GM11168 (cell line): ENCODE measurements at regions not wholly inside any gene's neighbourhood (a gene's known extent, or its start where the extent isn't known, plus 50 kb on each side); places are given as distances from the start of the nearest gene placed in this dataset.

Experiments used
- in situ Hi-C: fragments of 300-500 bp; cut with MboI; formaldehyde crosslinking; loops from one replicate; pipeline ENCODE4 v1.12.0; 2022; ENCODE audit warnings: low sequenced_read_pairs; ENCODE audit not compliant: unreplicated experiment

DNA sequence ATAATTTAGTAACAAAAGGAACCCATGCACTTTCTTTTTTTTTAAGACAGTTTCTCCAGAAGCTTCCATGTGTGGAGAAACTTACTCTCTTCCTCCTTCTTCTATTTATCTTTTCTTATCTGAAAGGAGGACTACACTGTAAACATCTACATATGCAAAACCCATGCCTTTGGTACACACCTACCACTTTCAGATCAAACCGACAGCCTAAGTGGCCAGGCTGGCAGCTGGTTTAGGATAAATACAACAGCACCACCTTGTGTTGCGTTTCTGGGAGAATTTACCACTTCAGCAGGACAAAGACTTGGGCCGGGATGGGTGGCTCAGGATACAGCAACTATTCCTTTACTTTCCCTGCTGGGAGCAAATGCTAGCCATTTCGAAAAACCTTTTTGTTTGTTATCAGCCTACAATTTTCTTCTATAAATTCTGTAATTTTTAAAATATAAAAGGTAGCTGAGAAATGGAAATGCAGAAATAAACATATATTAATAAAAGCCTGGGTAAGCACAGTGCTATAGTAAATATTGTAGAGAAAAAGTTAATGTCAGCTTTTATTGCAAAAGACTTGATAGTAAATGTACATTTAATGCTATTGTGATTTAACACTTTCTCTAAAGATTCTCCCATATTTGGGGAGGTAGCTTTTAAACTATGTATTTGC lies 94.0 kb upstream of the RFC3 start:
- in situ Hi-C loops, result loop anchor here (10.0 to 25.0 kb wide), 2 partner anchors 179 to 512 kb away; no protein-coding TSS in a partner anchor

DNA sequence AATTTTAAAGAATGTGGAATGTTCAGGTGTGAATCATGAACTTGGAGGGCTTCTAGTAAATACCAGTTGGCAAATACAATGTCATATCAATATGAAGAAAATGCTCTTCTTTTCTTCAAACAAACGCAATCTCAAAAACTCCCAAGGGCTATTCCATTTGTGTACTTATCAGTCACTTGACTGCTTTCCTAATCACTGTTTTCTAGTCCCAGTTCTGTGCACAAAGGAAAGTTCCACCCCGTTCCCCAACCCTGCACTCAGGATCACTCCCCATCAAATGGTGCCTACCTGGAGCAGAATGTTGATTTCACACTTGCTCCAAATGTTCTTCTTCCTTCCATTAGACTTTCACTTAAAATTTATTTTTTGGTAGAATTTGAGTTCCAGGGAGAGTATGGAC lies 92.6 kb upstream of the RFC3 start:
- in situ Hi-C loops, result loop anchor here (10.0 kb wide), 1 partner anchor 181 kb away; no protein-coding TSS in a partner anchor

DNA sequence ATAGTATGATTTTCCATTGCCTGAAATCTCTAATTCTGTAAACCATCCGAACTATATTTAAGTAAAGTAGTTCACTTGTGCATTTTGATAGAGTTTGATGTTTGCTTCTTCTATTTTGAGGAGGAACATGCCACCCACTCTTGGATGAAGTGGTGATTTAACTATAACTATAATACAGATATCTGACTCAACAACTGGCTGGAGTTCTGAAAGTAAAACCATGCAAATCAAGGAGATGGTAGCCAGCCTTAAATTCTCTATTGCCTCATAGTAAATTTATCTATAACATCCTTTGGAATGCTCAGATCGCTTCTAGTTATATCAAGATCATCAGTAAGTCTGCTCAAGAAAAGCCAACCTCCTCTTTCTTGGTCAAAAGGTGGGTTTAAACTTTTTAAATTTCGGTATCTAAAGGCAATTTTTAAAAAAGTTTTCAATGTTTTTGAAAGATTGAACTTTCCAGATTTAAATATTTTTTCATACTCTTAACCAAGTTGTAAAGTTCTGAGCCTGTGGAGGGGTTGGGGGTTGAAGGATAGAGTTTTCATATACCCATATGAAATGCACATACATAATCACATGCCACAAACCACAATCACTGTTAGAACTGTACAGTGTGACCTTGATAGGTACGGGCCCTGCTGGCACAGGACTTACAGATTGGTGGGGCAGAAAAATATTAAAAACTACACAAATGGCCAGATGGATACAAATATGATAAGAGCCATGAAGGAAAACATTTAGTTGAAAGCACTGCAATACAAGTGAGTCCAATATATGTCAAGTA lies 90.5 kb upstream of the RFC3 start:
- in situ Hi-C loops, result loop anchor here (10.0 kb wide), 1 partner anchor 183 kb away; no protein-coding TSS in a partner anchor

DNA sequence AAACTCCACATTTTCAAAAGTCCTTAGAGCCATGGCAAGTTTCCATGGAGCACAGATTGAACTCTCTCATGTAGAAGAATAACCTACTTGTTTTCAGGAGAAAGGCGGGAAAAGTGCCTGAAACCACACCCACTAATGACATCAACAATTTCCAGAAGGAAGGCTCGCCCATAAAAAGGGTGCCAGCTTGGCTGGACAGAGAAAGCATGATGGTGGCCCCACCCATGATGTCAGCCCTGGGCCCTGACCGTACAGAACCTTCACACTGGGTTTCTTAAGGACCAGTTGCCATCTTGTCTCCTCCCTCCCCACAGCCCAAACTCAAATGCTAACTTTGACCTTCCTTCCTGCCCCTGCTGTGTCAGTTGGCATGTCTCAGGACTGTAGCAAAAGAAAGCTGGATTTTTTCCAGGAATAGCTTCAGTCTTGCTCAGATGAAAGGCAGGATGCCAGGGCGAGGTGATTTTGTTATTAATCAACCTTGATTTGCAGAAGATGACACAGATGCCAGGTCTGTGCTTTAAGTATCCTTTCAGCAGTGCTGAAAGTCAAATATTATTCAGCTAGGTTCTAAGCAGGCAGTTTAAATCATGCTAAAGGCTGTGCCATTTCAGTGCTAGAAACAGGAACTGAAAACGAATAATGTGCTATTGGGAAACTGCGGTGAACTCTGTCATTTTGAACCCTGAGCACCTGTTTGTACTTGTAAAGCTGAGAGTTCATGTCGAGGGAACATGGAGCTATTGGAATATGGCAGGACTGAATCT lies 89.5 kb upstream of the RFC3 start:
- in situ Hi-C loops, result loop anchor here (10.0 kb wide), 1 partner anchor 184 kb away; no protein-coding TSS in a partner anchor

DNA sequence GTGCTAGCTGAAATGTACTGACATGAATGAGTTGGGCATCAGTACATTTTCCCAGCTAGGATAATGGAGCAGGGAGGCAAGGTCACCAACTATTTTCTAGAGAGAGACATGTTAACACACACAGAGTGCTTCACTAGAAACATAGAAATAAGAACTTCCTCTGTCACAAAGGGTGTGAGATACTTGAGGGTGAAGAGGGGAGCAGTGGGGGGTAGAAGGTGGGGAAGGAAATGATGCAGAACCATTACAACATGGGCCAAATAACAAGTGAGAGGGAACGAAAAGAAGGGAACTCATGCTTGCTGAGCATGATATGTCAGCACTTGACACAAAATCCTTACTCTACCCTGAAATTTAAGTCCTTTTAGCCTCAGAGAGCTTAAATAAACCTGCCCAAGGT lies 87.8 kb upstream of the RFC3 start:
- in situ Hi-C loops, result no loop called here

DNA sequence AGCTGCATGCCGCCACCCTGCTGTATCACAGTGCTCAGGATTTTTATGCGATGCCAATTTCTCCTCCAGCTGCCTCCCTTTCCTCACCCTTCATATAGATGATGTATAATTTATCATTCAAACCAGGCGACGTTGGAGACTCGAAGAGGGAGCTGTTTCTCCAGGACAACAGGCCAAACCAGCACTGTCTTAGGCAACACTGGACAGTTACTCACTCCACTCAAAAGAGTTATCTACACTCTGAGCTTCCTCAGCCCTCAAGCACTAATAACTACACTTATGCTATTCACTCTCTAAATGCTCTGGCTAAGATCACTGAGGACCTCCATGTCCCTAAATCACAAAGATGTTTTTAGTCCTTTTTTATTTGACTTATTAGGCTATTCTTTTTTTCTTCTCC lies 87.3 kb upstream of the RFC3 start:
- in situ Hi-C loops, result no loop called here

DNA sequence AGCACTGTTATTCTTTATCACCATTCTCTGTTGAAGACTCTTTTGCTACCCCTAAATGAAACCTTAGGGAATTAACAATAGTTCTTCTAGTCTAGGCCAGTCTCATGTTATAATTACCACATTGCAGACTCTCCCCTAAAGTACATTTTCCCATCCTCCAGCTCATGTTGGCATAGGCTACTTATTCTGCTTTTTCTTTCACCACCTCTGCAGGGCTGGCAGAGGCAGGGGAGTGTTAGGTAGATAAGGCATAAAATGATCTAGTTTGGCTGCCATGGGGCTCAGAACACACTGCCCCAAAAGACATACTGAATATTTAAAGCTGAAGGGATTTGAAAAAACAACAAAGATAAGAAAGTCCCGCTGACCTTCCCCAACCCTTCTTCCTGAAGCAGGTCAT lies 82.7 kb upstream of the RFC3 start:
- in situ Hi-C loops, result no loop called here

DNA sequence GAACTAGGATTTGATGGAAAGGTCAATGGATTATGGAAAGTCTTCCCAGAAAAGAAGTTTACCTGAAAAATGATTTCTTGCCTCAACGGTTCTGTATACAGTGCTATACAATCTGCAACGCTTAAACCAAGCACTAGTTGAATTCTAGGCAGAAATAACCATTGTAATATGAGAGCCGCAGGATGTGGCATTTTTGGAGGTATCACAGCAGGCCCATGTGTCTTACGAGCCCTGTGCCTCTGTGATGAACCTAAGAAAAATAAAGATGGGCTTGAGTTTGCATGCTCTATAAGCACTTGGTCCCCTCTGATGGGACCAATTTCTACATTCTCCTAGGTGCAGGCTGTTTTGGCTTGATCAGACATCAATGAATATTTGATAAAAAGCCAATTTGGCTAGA lies 78.7 kb upstream of the RFC3 start:
- in situ Hi-C loops, result no loop called here

DNA sequence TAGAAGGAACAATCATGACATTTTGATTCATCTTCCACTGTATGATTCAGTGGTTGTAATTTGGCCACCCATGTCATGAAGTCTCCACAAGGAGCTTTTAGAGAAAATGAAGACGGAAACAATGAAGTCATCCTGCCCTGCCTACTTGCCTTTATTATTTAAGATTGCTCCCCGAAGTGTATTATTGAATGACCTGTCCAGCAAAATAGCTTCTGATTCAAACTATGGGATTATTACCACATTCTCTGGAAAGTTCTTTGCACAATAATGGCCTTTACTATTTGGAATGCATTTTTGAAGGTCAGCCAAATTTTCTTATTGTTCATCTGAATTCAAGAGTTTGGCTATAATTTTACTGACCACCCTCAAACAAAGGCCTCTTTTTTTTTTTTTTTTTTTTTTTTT lies 77.8 kb upstream of the RFC3 start:
- in situ Hi-C loops, result no loop called here

DNA sequence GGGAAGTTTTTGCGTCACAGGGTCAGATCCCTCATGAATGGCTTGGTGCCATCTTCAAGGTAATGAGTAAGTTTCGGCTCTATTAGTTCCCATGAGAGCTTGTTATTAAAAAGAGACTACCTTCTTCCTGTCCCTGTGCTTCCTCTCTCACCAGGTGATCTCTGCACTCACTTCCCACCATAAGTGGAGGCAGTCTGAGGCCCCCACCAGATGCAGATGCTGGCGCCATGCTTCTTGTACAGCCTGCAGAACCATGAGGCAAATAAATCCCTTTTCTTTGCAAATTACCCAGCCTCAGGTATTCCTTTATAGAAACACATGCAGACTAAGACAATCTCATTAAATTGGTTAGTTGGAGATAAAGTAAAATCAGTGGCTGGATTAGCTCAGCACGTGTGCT lies 75.6 kb upstream of the RFC3 start:
- in situ Hi-C loops, result no loop called here

DNA sequence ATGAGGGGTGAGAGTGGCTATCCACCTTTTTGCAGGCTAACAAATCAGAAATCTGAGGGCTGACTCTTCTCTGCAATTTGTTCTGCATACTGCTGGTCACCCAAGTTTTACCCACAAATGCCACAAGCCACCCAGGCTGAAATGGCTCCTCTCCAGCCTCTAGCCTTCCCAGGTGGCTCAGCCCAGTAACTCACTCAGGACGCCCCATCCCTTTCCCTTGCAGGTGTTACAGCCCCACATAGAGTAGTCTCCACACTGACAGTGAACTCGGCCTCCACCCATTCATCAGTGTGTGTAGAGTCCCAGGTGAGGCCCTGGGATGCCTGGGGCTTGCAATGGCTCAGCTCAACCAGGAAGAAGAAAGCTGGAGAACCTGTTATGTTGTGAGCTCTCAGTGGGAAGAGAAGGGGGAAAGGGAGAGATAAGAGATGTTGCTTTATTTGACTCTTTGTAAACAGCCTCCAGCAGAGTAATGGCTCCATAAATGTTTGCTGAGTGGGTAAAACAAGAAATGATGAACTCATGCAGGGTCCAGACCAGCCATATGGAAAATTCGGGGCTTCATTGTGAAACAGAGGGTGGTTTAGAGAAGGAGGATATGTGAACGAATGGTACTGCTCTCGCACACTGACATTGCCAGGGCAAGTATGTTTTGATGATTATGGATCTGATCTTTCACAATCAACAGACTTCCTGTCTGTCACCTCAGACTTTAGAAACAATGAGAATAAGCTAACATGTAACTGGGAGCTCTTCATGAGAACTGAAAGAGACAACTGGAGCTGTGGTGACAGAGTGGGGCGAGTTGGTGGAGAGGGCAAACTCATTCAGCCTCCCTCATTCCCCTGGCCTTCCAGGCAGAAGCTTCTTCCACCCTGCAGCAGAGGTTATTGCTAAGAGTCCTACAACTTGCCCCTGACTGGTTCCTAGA lies 74.2 kb upstream of the RFC3 start:
- in situ Hi-C loops, result no loop called here

DNA sequence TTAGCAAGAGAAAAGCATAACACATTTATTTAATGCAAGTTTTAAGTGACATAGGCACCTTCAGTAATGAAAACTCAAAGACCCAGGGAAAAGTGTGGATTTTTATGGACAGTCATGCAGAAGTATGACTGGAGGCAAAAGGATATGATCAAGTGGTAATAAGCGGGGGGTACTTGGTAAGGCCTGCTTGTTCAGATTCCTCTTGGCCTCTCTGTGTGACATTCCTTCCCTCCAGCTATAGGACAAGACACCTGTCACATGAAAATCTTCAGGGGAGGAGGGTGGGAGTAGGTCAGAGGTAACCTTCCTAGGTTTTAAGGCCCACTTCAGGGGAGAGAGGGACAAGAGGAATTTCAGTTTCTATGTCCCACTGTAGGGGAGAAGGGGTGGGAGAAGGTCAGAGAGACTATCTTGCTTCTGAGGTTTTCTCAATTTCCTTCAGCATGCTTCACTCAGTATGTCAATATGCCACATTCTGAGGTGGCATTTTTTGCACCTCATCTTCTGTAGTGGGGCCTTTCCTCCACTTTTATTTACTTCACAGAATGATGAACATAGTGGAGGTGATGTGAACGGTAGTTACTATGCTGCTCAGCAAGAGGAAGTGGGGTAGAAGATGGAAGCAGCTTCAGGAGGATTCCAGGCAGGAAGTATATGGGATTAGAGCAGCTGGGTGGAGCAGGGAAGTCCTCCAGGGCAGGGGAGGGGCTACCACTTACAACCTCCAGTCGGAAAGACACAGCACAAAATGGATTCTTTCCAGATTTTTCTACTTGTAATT lies 73.2 kb upstream of the RFC3 start:
- in situ Hi-C loops, result no loop called here

DNA sequence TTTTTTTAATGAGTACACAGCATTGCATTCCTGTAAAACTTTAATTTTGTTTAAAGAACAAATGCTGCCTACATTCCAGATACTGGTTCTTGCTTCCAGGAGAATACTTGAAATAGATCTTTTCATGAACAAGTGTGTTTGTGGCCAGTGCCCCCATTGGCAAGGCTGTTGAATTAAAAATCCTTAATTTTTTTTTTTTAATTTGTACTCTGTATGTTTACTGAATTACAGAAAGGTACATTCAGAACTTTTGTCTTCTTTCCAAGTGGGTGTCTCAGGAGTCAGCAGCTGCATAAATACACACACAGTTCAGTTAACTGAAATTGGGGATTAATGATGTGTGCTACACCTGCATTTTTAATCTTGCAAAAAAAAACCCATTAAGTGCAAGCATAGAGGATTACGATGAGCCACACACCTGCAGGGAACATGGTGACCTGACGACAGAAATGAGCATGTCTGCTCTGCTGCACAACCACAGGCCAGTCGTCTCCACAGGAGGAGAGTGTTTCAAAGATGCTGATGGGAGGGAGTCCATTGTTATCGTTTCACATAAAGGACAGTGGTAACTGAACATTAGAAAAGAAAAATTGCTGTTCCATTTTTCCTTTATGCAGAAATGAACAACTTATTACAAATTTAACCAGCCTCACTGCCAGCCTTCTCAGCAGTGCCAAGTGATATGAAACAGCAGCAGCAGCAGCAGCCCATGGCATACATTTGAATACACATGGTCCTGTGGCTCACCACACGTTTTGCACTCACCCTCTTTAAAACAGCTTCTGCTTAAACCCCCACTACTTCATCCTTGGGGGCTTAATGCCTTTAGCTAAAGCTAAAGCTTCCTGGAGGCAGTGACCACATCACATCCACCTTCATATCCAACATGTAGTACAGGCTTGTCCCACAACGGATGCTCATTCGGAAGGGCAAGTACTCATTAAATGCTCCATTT lies 72.3 kb upstream of the RFC3 start:
- in situ Hi-C loops, result no loop called here

DNA sequence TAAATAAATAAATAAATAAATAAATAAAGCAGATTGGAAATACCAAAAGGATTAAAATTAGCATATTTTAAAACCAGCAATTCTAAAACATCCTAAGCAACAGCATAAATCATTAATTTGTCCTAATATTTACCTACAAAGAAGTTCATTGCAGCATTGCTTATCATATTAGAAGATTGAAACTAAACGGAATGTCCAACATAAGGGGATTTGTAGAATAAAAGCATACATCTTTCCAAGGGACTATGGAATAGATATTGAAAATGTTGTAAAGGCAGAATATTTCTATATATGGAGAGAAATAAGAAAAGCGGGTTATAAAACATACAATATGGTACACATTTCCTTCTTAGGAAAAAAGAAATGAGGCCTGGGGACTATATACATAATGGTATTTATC lies 71.1 kb upstream of the RFC3 start:
- in situ Hi-C loops, result no loop called here

DNA sequence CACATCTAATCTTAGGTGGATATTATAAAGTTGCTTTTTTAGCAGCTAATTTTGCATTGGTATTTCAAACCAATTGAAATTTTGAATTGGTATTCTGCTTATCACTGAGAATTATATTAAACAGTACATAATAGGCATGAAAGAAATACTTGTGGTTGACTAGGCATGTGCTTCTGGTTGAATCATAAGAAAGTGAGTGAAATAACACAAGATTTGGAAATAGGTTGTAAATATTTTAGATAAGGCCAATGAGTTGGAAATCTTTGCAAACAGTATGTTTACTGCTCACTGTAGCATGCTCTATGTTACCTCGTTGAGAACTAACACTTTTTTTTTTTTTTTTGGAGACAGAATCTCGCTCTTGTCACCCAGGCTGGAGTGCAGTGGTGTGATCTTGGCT lies 66.8 kb upstream of the RFC3 start:
- in situ Hi-C loops, result no loop called here

DNA sequence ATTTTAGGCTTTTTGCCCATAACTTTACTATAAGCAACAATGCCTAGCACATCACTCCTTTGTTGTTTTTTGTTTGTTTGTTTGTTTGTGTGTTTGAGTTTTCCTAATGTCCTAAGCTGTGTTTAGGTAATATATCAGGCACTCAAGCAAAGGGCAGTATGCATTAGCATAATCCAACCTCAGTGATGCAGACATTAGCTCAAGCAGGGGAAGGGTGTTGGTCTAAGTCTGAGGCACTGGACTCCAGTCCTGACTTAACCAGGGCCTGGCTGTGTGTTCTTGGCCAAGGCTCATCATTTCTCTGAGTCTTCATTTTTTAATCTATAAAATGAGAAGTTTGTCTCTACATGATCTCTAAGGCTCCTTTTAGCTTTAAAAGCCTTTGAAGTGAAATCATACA lies 65.9 kb upstream of the RFC3 start:
- in situ Hi-C loops, result no loop called here

DNA sequence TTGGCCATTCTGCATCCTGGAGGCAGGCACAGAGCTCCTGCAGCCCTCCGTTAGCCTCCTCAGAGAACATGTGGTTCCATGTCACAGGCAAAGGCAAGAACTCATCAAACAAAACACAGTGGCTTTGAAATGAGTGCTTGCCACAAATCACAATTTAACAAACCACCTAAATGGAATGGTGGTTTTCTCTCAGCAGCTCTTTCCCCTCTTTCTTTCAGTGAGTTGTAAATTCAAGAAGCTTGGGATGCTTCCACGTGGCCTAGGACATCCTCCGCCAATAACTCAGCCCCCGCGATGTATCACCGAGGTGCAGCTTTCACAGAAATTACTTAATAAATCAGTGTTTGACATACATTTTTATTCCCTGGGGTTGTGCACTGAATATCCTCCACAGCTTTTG lies 65.4 kb upstream of the RFC3 start:
- in situ Hi-C loops, result no loop called here

DNA sequence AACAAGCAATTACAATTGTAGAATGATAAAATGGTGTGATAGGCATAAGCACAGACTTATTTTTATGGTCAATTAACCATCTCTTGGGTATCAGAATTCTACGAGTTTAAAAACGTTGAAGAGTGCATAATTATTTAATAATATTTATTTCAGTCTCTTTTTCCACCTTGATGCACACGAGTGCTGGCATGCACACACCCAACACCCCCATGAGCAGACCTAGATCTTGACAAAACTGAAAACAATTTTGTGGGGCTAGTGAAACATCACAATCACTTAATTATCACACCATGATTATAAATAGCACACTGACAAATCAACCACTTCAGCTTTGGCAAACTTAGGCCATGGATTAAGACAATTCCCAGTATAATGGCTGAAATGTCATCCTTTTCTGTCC lies 61.0 kb upstream of the RFC3 start:
- in situ Hi-C loops, result no loop called here
